Uterus (tissue), 2 donors: ENCODE measurements at regions not wholly inside any gene's neighbourhood (a gene's known extent, or its start where the extent isn't known, plus 50 kb on each side); places are given as distances from the start of the nearest gene placed in this dataset.

Source experiments
- POLR2A ChIP-seq, 2 donors: fragments of 450-650 bp; IDR thresholded peaks; one replicate each; pipeline ENCODE4 v1.6.1; 2016; ENCODE audit warnings: antibody characterized with exemption in 2 of 2, mild to moderate bottlenecking in 1 of 2, moderate library complexity in 1 of 2
- TF ChIP-seq, protein P1 (sequence below), 4 experiments: fragments of 200-600 bp in 2 of 4; fragments of 450-650 bp in 2 of 4; sonication (generic) in 2 of 4; IDR thresholded peaks; one replicate each; pipeline ENCODE4 v1.5.1; 2016 to 2019; ENCODE audit warnings: antibody characterized with exemption in 4 of 4, mild to moderate bottlenecking in 2 of 4, moderate library complexity in 1 of 4

DNA sequence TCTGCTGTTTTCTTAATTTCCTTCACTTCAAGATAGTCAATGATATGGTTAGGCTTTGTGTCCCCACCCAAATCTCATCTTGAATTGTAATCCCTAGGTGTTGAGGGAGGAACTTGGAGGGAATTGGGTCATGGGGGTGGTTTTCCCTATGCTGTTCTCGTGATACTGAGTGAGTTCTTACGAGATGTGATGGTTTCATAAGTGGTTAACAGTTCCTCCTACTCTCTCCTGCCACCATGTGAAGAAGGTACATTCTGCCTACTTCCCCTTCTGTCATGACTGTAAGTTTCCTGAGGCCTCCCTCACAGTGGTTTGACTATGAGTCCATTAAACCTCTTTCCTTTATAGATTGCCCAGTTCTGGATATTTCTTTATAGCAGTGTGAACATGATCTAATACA, 74.0 kb upstream of the SAMSN1 start:
- TF ChIP-seq, protein P1, sequence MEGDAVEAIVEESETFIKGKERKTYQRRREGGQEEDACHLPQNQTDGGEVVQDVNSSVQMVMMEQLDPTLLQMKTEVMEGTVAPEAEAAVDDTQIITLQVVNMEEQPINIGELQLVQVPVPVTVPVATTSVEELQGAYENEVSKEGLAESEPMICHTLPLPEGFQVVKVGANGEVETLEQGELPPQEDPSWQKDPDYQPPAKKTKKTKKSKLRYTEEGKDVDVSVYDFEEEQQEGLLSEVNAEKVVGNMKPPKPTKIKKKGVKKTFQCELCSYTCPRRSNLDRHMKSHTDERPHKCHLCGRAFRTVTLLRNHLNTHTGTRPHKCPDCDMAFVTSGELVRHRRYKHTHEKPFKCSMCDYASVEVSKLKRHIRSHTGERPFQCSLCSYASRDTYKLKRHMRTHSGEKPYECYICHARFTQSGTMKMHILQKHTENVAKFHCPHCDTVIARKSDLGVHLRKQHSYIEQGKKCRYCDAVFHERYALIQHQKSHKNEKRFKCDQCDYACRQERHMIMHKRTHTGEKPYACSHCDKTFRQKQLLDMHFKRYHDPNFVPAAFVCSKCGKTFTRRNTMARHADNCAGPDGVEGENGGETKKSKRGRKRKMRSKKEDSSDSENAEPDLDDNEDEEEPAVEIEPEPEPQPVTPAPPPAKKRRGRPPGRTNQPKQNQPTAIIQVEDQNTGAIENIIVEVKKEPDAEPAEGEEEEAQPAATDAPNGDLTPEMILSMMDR (IDR thresholded peaks at IDR 0.05), result no peak
- TF ChIP-seq POLR2A (IDR thresholded peaks at IDR 0.05), result no peak
